ENCODE measurements at regions not wholly inside any gene's neighbourhood (a gene's known extent, or its start where the extent isn't known, plus 50 kb on each side); places are given as distances from the start of the nearest gene placed in this dataset.

- Histone ChIP-seq H4K8ac (ENCODE audit: low read depth, low read length) (no peak overlapping the region), H3K4me2 (ENCODE audit: low read length) (no peak overlapping the region), H2BK12ac (ENCODE audit: low read length) (no peak overlapping the region), H2AFZ (ENCODE audit: insufficient read depth, low read length, poor library complexity) (no peak overlapping the region), H4K91ac (ENCODE audit: low read depth, low read length) (no peak overlapping the region), H4K12ac (ENCODE audit: low read depth, low read length) (no peak overlapping the region), H3K36me3 (ENCODE audit: control insufficient read depth in 1 of 2, insufficient read depth in 2 of 2, low read length in 2 of 2) (no peaks in the 10 kb centered on the region), H3K4ac (ENCODE audit: low read depth, low read length) (no peak overlapping the region), H3K14ac (ENCODE audit: low read length) (no peak overlapping the region), H3K27me3 (ENCODE audit: insufficient read depth, low read length) (no peaks in the 10 kb centered on the region), H3K9me3 (ENCODE audit: insufficient read depth, low read depth, low read length) (no peaks in the 10 kb centered on the region), H2AK5ac (ENCODE audit: low read length) (no peak overlapping the region), H2BK120ac (ENCODE audit: insufficient read depth, low read length, poor library complexity) (no peak overlapping the region), H3K4me3 (ENCODE audit: low read depth, low read length) (no peak overlapping the region), H3K79me2 (ENCODE audit: control insufficient read depth, insufficient read depth, low read length, poor library complexity) (no peaks in the 10 kb centered on the region), H3K9ac (ENCODE audit: low read length) (no peak overlapping the region), H3K79me1 (ENCODE audit: low read length) (no peaks in the 10 kb centered on the region), H3K4me1 (ENCODE audit: control insufficient read depth in 1 of 2, insufficient read depth in 2 of 2, low read length in 2 of 2) (no peaks in the 10 kb centered on the region), H3K18ac (ENCODE audit: low read length) (no peak overlapping the region), H3K23ac (ENCODE audit: low read length) (no peak overlapping the region), H2BK5ac (ENCODE audit: low read depth, low read length, poor library complexity) (no peak overlapping the region), H3K27ac (ENCODE audit: low read depth, low read length) (no peak overlapping the region)
- WGBS (ENCODE audit: extremely low coverage, insufficient coverage, insufficient read length): no CpG with 5 or more reads among the region's 8 CpGs
- DNase-seq: no peak
Observed at GRCh38 chr2:7977981-7978380, 703.9 kb upstream of the ID2 start.

- Histone ChIP-seq H2BK5ac (ENCODE audit: low read depth, low read length, poor library complexity) (no peak overlapping the region), H3K9me3 (ENCODE audit: insufficient read depth, low read depth, low read length) (no peaks in the 10 kb centered on the region), H3K9ac (ENCODE audit: low read length) (no peak overlapping the region), H3K4ac (ENCODE audit: low read depth, low read length) (no peak overlapping the region), H2AFZ (ENCODE audit: insufficient read depth, low read length, poor library complexity) (no peak overlapping the region), H3K14ac (ENCODE audit: low read length) (no peak overlapping the region), H2BK12ac (ENCODE audit: low read length) (no peak overlapping the region), H3K36me3 (ENCODE audit: control insufficient read depth in 1 of 2, insufficient read depth in 2 of 2, low read length in 2 of 2) (no peaks in the 10 kb centered on the region), H4K12ac (ENCODE audit: low read depth, low read length) (no peak overlapping the region), H3K79me1 (ENCODE audit: low read length) (no peaks in the 10 kb centered on the region), H3K18ac (ENCODE audit: low read length) (no peak overlapping the region), H2AK5ac (ENCODE audit: low read length) (no peak overlapping the region), H3K79me2 (ENCODE audit: control insufficient read depth, insufficient read depth, low read length, poor library complexity) (no peaks in the 10 kb centered on the region), H3K23ac (ENCODE audit: low read length) (no peak overlapping the region), H3K4me1 (ENCODE audit: control insufficient read depth in 1 of 2, insufficient read depth in 2 of 2, low read length in 2 of 2) (no peaks in the 10 kb centered on the region), H3K4me3 (ENCODE audit: low read depth, low read length) (no peak overlapping the region), H3K27ac (ENCODE audit: low read depth, low read length) (no peak overlapping the region), H3K27me3 (ENCODE audit: insufficient read depth, low read length) (no peaks in the 10 kb centered on the region), H4K91ac (ENCODE audit: low read depth, low read length) (no peak overlapping the region), H4K8ac (ENCODE audit: low read depth, low read length) (no peak overlapping the region), H3K4me2 (ENCODE audit: low read length) (no peak overlapping the region), H2BK120ac (ENCODE audit: insufficient read depth, low read length, poor library complexity) (no peak overlapping the region)
- DNase-seq: no peak
- WGBS (ENCODE audit: extremely low coverage, insufficient coverage, insufficient read length): no CpG with 5 or more reads among the region's 1 CpG
Observed at GRCh38 chr2:7982054-7982453, 699.8 kb upstream of the ID2 start.

GRCh38 chr2:7983451-7983850 lies 698.4 kb upstream of the ID2 start:
- WGBS (ENCODE audit: extremely low coverage, insufficient coverage, insufficient read length): no CpG with 5 or more reads among the region's 4 CpGs
- no peak overlapping the region for H3K4ac ChIP-seq (ENCODE audit: low read depth, low read length)
- H3K79me1 ChIP-seq (ENCODE audit: low read length): no peaks in the 10 kb centered on the region
- no peak overlapping the region for H2BK12ac ChIP-seq (ENCODE audit: low read length)
- no peak overlapping the region for H3K9ac ChIP-seq (ENCODE audit: low read length)
- no peaks in the 10 kb centered on the region for H3K36me3 ChIP-seq (ENCODE audit: control insufficient read depth in 1 of 2, insufficient read depth in 2 of 2, low read length in 2 of 2)
- no peak overlapping the region for H4K12ac ChIP-seq (ENCODE audit: low read depth, low read length)
- no peak overlapping the region for H2AK5ac ChIP-seq (ENCODE audit: low read length)
- no peaks in the 10 kb centered on the region for H3K79me2 ChIP-seq (ENCODE audit: control insufficient read depth, insufficient read depth, low read length, poor library complexity)
- no peaks in the 10 kb centered on the region for H3K9me3 ChIP-seq (ENCODE audit: insufficient read depth, low read depth, low read length)
- H3K18ac ChIP-seq (ENCODE audit: low read length): no peak overlapping the region
- H3K4me1 ChIP-seq (ENCODE audit: control insufficient read depth in 1 of 2, insufficient read depth in 2 of 2, low read length in 2 of 2): no peaks in the 10 kb centered on the region
- no peak overlapping the region for H4K91ac ChIP-seq (ENCODE audit: low read depth, low read length)
- no peak overlapping the region for H2BK120ac ChIP-seq (ENCODE audit: insufficient read depth, low read length, poor library complexity)
- no peak overlapping the region for H3K14ac ChIP-seq (ENCODE audit: low read length)
- H2BK5ac ChIP-seq (ENCODE audit: low read depth, low read length, poor library complexity): no peak overlapping the region
- no peak overlapping the region for H4K8ac ChIP-seq (ENCODE audit: low read depth, low read length)
- no peak overlapping the region for H3K23ac ChIP-seq (ENCODE audit: low read length)
- DNase-seq: no peak
- H3K27me3 ChIP-seq (ENCODE audit: insufficient read depth, low read length): no peaks in the 10 kb centered on the region
- H3K4me2 ChIP-seq (ENCODE audit: low read length): no peak overlapping the region
- H2AFZ ChIP-seq (ENCODE audit: insufficient read depth, low read length, poor library complexity): no peak overlapping the region
- no peak overlapping the region for H3K4me3 ChIP-seq (ENCODE audit: low read depth, low read length)
- no peak overlapping the region for H3K27ac ChIP-seq (ENCODE audit: low read depth, low read length)

GRCh38 chr2:7983912-7984311 lies 697.9 kb upstream of the ID2 start:
- Histone ChIP-seq H3K9ac (ENCODE audit: low read length) (no peak overlapping the region), H2BK5ac (ENCODE audit: low read depth, low read length, poor library complexity) (no peak overlapping the region), H3K79me2 (ENCODE audit: control insufficient read depth, insufficient read depth, low read length, poor library complexity) (no peaks in the 10 kb centered on the region), H3K79me1 (ENCODE audit: low read length) (no peaks in the 10 kb centered on the region), H3K27ac (ENCODE audit: low read depth, low read length) (no peak overlapping the region), H3K4me2 (ENCODE audit: low read length) (no peak overlapping the region), H2AK5ac (ENCODE audit: low read length) (no peak overlapping the region), H3K23ac (ENCODE audit: low read length) (no peak overlapping the region), H2BK120ac (ENCODE audit: insufficient read depth, low read length, poor library complexity) (no peak overlapping the region), H2AFZ (ENCODE audit: insufficient read depth, low read length, poor library complexity) (no peak overlapping the region), H3K36me3 (ENCODE audit: control insufficient read depth in 1 of 2, insufficient read depth in 2 of 2, low read length in 2 of 2) (no peaks in the 10 kb centered on the region), H4K12ac (ENCODE audit: low read depth, low read length) (no peak overlapping the region), H3K14ac (ENCODE audit: low read length) (no peak overlapping the region), H3K4me1 (ENCODE audit: control insufficient read depth in 1 of 2, insufficient read depth in 2 of 2, low read length in 2 of 2) (no peaks in the 10 kb centered on the region), H4K91ac (ENCODE audit: low read depth, low read length) (no peak overlapping the region), H2BK12ac (ENCODE audit: low read length) (no peak overlapping the region), H3K18ac (ENCODE audit: low read length) (no peak overlapping the region), H4K8ac (ENCODE audit: low read depth, low read length) (no peak overlapping the region), H3K9me3 (ENCODE audit: insufficient read depth, low read depth, low read length) (no peaks in the 10 kb centered on the region), H3K4ac (ENCODE audit: low read depth, low read length) (no peak overlapping the region), H3K27me3 (ENCODE audit: insufficient read depth, low read length) (no peaks in the 10 kb centered on the region), H3K4me3 (ENCODE audit: low read depth, low read length) (no peak overlapping the region)
- no peak for DNase-seq
- WGBS (ENCODE audit: extremely low coverage, insufficient coverage, insufficient read length): no CpG with 5 or more reads among the region's 2 CpGs

Data from trophoblast cell (in vitro differentiated cells and primary cell).